NT2/D1 (cell line): ENCODE measurements at regions not wholly inside any gene's neighbourhood (a gene's known extent, or its start where the extent isn't known, plus 50 kb on each side); places are given as distances from the start of the nearest gene placed in this dataset.

ENCODE experiments used
- SUZ12 ChIP-seq: IDR thresholded peaks from 2 replicates; pipeline ENCODE4 v1.6.1; 2011; ENCODE audit not compliant: insufficient read length, insufficient read depth; ENCODE audit errors: extremely low read depth
- YY1 ChIP-seq: IDR thresholded peaks from 2 replicates; pipeline ENCODE4 v1.6.1; 2011; ENCODE audit not compliant: insufficient read length, insufficient read depth
- ZNF274 ChIP-seq: IDR thresholded peaks from 2 replicates; pipeline ENCODE4 v1.6.1; 2011; ENCODE audit warnings: mild to moderate bottlenecking, low read depth, low read length

GRCh38 chr6:5855787-5856470, 150.8 kb downstream of the NRN1 start:
- TF ChIP-seq ZNF274 (no peak), YY1 (no peak), SUZ12 (no peak)
